GM12891 (cell line): ENCODE measurements at regions not wholly inside any gene's neighbourhood (a gene's known extent, or its start where the extent isn't known, plus 50 kb on each side); places are given as distances from the start of the nearest gene placed in this dataset.

Experiments
- POLR2AphosphoS5 ChIP-seq: IDR thresholded peaks from 2 replicates; pipeline ENCODE4 v1.6.1; 2011; ENCODE audit warnings: low read depth, low read length, control low read depth
- SPI1 ChIP-seq: IDR thresholded peaks from 2 replicates; pipeline ENCODE4 v1.6.1; 2011; ENCODE audit warnings: low read depth, low read length, control low read depth

DNA sequence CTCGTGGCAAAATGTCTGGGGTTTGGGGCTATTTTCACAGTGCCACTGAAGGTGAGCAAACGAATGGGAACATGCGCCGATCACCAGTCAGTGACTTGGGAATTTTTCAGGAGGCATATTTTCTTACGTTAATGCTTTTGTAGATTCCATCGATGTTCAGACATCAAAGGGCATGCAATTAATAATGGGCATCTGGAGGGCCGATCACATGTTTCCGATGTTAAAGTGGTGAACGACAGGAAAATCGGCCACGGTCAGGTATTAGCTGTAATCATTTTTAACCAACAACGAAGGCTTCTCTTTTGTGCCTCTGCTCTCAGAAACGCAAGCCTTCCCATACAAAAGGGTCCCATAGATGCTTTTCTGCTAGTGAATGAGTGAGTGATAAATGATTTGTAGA lies 155.0 kb upstream of the PITX1 start:
- no peak for TF ChIP-seq POLR2AphosphoS5
- no peak for TF ChIP-seq SPI1
